NCI-H1105 (cell line): ENCODE measurements at regions not wholly inside any gene's neighbourhood (a gene's known extent, or its start where the extent isn't known, plus 50 kb on each side); places are given as distances from the start of the nearest gene placed in this dataset.
"Not testable (repeated sequence)": the region's sequence is repeated elsewhere in the genome, so short reads cannot be mapped to it uniquely, and the experiment has no call there.

Experiments
- DNase-seq: peaks from one replicate; lab custom pipeline; 2025; lab: John Stamatoyannopoulos, UW

DNA sequence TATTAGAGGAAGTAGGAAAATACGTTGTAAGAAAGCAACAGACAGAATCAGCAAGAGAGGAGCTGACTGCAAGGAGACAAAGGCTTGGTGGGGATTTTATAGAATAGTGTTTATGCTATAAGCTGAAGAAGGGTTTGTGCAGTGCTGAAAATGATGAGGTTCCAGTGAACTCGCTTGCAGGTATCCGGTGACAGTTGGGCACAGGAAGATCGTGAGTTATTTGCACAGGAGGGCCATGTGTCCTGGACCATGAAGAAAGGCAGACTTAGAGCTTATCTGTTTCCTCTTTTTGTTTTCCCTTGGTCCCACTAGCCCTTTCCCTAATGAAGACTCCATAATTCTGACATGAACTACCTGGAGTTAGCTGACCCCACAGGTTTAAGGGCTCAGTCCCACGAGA lies 61.4 kb downstream of the NXNL2 start:
- DNase-seq, result no peak

DNA sequence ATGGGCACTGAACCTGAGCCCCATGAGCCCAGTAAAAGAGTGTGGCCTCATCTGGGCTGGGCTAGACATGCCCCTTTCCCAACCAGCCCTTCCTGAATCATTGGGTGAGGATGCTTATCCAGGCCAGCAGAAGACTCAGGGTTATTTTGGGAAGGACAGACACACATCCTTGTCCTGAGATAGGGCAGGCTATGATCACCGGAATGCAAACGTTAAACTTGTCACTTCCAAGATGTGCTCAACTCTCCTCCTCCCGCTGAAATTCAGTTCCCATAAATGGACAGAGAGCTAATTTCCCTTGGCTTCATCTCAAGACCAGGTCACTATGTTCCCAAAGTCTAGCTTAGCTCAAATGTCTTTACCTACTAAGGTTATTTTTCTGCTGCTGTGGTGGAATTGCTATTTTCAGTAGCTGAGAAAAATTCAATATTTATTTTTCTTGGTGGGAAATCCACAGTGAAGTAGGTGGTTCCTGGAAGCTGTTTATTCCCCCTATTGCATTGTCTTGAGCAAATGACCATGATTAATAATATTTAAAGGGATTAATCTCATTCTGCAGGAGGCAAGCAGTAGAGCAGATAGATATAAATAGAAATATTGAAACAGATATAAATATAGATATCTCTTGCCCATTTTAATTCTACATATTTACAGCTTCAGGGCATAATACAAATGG lies 70.0 kb downstream of the NXNL2 start:
- no peak for DNase-seq

DNA sequence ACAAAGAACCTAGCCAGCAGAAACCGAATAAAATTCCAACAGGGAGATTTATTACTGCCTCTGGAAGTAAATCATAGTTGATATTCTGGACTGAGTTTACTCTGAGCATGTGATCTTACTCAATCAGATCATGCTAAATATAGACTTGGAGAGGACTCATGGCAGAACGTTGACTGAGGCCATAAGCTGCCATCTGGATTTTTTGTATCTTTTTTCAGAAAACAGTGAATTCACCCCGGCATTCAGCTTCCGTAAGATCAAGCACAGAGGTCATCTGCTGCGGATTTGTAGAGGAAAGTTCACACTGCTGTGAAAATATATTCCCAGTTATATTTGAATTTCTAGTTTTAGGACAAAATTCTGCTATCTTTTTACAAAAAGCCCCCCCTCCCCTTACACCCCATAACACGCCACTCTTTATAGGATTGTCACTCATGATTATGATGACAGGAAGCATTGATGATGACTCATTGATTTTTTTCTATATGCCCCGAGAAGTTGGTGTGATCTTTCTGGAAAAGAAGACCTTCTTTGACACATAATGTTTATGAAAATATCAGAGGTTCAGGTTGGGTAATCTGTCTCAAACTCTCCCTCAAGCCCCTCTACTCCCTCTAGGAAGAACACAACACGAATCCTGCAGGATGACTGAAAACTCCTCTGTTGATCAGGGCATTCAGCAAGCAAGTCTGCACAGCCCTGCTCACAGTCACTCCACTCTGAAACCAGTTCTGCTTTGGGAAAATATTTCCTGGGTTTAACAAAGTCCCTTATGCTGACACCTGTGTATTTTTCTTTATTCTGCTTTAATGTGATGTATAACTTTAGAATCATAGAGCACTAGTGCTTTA lies 70.8 kb downstream of the NXNL2 start:
- no peak for DNase-seq

DNA sequence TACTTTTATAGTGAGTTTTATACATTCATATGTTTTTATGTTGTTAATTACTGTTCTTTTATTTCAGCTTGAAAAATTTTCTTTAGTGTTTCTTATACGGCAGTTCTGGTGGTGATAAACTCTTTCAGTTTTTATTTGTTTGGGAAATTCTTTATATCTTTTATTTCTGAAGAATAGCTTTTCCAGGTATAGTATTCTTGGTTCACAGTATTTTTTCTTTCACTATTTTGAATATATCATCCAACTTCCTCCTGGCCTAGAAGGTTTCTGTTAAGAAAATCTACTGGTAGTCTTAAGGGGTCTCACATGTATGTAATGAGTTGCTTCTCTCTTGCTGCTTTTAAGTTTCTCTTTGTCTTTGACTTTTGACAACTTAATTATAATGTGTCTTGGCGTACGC lies 79.4 kb downstream of the NXNL2 start:
- DNase-seq, result no peak

DNA sequence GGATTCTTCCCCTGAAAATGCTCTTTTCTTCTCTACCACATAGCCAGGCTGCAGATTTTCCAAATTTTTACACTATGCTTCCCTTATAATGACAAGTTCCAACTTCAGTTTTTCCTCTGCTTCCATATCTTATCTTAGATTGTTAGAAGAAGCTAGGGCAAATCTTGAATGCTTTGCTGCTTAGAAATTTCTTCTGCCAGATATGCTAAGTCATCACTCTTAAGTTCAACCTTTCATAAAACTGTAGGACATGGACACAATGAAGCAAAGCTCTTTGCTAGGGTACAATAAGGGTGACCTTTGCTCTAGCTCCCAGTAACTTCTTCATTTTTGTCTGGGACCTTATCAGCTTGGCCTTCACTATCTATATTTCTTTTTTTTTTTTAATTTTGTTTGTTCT lies 88.7 kb downstream of the NXNL2 start:
- no peak for DNase-seq

DNA sequence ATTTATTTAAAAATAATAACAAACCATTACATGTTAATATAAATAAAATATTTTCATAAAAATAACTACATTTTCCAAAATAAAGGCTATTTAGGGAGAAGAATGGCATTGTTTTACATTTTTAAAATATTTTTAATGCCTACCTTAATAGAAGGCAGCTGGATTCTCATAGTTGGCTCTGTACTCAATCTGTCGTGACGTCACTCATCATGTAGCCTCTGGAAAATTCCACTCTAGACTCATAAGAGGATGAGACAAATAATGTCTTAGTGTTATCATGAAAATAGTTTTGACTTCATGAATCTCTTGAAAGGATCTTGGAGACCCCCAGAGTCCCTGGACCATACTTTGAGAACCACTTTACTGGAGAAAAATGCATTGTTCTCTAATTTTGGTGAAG lies 93.1 kb downstream of the NXNL2 start:
- DNase-seq, result no peak

DNA sequence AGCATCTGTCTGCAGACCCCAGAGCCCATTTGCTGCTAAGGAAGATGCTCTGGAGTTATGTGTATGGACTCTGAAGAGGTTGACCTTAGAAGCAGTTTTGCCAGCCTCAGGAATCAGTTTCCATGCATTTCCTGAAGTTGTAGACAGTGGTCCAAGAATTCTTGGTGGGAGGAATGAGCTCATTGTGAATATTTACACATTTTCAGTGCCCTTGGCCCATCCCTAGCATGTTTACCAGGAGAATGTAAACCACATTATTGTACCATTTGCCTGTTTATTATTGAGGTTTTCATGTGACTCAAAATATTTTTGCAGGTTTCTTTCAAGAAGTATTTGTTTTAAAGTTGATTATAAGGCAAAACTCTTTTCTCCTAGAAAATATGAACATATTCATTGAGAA lies 93.8 kb downstream of the NXNL2 start:
- no peak for DNase-seq

DNA sequence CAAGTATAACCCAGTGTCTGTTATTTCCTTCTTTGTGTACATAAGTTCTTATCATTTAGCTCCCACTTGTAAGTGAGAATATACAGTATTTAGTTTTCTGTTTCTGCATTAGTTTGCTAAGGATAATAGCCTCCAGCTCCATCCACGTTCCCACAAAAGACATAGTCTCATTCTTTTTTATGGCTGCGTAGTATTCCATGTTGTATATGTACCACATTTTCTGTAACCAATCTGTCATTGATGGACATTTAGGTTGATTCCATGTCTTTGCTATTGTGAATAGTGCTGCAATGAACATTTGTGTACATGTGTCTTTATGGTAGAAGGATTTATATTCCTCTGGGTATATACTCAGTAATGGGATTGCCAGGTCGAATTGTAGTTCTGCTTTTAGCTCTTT lies 95.6 kb downstream of the NXNL2 start:
- DNase-seq, result not testable (repeated sequence)

DNA sequence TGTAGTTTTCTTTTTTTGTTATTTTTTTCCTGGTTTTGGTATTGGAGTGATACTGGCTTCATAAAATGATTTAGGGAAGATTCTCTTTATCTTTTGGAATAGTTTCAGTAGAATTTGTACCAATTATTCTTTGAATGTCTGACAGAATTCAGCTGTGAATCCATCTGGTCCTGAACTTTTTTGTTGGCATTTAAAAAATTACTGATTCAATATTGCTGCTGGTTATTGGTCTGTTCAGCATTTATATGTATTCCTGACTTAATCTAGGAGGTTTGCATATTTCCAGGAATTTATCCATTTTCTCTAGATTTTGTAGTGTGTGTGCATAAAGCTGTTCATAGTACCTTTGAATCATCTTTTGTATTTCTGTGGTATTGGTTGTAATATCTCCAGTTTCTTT lies 100.2 kb downstream of the NXNL2 start:
- no peak for DNase-seq

DNA sequence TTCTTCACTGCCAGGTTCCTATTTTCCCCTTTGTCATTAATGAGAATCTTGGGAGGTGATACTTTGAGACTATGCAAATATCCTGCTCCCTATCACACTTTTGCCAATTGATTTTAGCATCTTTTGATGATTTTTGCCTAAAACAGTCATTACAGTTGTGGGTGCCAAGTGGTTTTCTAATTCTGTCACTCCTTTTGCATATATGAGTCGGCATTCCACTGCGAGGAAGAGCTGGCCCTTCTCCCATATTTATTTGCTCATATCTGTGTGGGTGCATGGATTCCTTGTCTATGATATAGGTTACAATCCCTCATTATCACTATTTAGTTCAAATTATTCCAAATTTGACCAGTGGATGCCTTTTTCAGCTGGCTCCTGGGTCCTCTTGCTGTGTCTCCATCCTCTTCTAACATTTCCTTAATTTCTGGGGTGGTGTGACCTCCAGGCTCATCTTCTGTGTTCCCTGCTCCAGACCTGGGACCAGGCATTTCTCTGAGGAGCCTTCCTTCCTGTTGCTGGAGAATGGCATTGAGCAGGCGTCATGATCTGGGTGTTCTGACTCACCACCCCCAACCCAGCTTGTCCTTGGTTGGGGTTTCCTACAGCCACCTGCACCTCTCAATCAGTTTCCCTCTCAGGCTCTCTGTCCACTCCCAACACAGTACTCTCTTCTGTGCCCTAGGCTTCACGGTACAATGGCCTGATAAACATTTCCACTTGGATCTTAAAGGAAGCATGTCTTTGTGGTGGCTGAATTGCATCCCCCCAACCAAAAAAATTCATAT lies 106.7 kb downstream of the NXNL2 start:
- DNase-seq, result no peak

DNA sequence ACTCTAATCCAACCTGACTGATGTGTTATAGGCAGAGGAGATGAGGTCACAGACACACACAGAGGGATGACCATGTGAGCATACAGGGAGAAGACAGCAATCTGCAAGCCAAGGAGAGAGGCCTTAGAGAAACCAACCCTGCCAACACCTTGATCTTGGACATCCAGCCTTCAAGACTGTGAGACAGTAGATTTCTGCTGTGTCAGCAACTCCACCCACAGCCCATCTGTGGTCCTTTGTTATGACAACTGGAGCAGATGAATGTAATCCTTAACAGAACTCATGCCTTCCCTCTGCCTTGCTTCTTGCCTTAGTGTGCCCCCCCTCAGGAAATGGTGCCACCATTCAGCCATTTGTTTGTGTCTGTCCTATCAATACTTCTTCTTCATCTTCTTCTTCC lies 107.4 kb downstream of the NXNL2 start:
- DNase-seq, result no peak

DNA sequence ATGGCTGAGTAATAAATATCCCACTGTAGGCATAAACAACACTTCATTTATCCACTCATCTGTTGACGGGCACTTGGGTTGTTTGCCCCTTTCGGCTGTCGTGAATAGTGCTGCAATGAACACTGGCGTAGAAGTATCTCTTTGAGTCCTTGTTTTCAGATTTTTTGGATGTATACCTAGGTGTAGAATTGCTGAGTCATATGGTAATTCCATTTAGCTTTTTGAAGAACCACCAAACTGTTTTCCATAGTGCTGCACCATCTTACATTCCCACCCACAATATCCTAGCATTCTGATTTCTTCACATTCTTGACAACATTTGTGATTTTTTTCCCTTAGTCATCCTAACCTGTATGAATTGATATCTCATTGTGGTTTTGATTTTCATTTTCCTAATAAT lies 109.0 kb downstream of the NXNL2 start:
- no peak for DNase-seq

DNA sequence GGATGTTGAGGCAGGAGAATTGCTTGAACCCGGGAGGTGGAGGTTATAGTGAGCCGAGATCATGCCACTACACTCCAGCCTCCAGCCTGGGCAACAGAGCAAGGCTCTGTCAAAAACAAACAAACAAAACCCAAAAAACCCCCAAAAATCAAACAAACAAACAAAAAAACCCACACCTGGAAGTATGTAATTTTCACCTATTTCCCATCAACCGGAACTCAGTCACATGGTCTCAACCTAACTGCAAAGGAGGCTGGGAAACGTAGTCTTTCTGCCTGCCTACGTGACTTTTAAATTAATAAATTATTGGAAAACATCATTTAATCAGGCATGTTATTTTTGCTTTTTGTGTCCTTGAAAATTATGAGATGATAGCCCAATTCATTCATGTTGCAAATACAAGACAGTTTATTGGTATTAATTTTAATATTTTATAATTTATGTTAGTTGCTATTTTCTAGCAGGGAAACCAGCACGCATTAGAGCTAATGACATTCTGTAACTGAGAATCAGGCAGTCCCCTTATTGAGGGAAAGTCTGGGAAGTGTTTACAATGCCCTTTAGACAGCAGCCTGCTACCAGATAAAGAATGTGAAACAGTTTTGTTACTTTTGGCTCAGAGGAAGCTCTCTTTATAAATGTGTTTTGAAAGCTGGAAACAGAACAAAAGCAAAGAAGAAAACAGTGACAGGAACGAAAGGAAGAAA lies 110.3 kb downstream of the NXNL2 start:
- no peak for DNase-seq

DNA sequence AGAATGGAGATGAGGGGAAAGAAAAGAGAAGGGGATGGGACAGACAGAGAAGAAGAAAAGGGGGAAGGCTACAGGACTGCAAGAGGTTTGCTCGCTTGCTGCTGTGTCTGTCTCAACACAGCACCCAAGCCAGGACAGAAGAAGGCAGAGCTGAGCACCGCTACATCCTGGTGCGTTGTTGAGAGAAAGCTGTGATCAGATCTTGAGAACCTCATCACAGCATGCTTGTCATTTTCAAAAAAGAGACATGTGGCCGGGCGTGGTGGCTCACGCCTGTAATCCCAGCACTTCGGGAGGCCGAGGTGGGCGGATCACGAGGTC lies 110.9 kb downstream of the NXNL2 start:
- DNase-seq, result no peak

DNA sequence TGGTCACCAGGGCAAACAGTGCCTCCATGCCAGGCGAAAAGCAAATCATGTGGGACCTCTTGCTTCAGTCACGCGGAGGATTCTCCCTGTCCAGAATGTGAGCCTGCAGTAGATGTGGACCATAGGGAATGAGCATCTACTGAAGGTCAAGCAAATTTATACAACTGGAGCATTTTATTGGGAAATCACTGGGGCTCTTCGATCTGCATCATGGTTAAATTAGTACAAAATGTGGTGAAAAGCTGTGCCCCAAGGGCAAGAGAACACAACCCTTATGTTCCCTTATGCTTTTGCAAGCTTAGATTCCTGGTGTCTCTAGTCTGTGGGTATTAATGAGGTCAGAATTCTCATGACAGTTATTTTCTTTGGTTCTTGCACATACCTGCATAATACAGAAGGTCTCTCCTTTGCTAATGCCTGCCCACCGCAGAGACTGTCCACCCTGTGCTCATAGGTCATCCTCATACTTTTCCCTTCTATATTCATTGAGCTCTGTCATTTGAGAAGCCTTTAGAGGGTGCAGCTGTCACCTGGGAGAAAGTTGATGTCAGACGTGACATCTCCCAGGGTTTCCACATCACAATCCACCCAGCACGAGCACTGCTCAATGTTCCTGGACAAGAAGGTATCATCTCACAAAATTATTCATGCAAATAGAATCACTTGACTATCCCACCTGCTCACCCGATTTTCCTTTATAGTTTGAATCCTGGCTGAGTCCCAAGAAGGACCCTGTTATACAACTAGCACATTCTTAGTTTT lies 111.7 kb downstream of the NXNL2 start:
- no peak for DNase-seq

DNA sequence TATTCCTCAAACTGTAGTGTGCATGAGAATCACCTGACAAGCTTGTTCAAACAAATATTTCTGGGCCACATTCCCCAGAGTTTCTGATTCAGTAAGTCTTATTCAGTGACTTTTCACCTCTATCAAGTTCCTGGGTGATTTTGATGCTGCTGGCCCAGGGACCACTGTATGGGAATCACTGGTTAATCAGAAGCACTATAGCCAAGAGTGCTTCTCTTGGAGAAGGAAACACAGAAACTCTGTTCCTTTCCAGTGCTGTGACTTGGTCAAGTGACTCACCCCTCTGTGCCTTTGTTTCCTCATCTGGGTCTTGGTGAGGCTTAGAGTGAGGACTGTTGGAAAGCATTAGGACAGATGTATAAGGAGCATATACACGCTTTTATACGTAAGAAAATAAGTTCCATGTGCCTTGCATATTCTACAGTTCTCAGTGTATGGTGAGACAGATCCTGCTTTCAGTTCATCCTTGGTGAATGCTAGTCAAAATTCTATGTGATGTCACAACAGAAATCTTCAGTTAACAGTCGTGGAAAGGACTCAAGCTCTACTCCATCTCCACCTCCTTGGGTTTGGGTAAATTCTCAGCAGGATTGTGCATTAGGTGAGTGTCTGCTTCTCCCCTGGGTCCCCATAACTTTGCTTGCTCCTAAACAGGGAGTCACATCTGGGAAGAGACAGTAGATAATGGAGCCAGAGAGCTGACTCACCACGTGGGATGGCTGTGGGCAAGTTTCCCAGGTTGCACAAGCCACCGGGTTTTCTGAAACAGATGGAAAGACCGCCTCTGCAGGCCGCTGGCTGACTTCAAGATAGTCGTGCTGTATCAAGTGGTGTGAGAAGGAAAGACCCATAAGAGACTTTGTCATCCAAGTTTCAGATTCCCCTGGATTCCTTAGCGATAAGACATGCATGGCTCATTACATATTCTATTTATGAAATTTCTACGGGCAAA lies 117.0 kb downstream of the NXNL2 start:
- DNase-seq, result no peak

DNA sequence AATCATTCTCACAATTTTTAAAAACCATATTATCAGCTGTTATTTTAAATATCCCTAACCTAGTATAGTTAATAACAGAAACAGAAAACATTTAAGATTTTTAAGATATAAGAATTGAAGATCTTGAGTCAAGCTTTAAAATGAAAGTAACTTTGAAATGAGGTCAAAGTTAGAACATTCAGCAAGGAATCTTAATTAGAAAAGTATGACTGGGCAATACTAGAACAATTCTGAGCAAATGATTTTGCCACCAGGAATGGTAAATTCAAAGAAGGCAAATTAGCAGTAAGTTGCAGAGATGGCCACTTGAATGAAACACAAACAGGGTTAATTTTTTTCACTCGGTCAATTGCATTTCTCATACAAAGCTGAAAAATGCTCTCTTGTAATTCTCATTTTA lies 117.9 kb downstream of the NXNL2 start:
- no peak for DNase-seq

DNA sequence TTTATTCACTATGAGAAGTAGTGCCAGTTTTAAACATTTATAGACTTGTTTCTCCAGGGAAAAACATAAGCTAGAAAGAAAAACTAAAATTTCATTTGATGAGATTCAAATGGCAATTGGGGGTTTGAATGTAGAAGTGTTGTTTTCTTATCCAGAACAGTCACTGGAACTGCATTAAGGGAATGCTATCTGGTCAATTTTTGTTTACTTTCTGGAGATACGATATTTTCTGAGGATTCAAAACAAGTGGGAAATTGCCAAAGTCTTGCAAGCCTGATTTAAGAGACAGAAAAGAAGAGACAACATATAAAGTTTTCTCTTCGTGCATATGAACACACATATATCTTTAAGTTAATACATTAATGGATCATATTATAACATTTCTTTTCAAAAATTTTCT lies 118.4 kb downstream of the NXNL2 start:
- DNase-seq, result no peak

DNA sequence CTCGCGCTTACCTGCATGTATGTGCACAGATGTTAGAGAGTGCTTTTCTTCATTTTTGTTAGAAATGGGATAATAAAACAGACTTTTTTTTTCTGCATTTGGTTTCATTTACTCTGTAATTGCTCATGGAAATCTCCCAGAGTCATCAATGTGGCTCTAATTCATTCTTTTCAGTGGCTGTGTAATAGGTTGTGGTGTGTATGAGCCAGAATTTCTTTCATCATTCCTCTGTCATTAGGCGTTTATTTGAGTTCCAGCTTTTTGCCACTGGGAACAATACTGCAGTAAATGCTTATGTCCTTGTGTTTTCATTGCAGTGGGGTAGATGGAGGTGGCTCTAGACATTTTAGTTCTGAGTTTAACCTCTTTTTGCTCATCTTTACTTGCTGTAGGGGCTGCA lies 118.9 kb downstream of the NXNL2 start:
- DNase-seq, result no peak

DNA sequence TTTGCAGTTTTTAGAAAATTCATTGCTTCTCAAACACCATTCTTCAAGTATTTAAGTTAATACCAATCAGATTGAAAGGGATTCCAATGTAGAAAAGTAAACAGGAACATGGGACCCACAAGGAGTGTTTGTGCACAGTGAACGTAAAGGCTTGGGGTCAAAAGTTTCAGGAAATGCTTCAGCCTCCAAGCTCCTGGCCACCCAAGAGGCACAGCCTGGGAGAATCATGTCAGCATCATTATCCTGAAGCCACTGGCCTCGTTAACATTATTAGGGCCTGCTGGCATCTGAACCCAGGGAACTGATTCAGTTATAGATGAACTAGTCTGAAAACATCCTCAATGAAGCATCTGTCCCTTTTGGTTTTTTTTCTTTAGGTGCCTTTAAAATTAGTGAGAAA lies 122.9 kb downstream of the NXNL2 start:
- DNase-seq, result no peak
